Activated CD4-positive, CD25-positive, alpha-beta regulatory T cell (primary cell): ENCODE measurements at regions not wholly inside any gene's neighbourhood (a gene's known extent, or its start where the extent isn't known, plus 50 kb on each side); places are given as distances from the start of the nearest gene placed in this dataset.
"Not testable (repeated sequence)": the region's sequence is repeated elsewhere in the genome, so short reads cannot be mapped to it uniquely, and the experiment has no call there.

Experiments
- DNase-seq, 4 experiments: peaks; one replicate each; lab custom pipeline; 2025; lab: John Stamatoyannopoulos, UW

DNA sequence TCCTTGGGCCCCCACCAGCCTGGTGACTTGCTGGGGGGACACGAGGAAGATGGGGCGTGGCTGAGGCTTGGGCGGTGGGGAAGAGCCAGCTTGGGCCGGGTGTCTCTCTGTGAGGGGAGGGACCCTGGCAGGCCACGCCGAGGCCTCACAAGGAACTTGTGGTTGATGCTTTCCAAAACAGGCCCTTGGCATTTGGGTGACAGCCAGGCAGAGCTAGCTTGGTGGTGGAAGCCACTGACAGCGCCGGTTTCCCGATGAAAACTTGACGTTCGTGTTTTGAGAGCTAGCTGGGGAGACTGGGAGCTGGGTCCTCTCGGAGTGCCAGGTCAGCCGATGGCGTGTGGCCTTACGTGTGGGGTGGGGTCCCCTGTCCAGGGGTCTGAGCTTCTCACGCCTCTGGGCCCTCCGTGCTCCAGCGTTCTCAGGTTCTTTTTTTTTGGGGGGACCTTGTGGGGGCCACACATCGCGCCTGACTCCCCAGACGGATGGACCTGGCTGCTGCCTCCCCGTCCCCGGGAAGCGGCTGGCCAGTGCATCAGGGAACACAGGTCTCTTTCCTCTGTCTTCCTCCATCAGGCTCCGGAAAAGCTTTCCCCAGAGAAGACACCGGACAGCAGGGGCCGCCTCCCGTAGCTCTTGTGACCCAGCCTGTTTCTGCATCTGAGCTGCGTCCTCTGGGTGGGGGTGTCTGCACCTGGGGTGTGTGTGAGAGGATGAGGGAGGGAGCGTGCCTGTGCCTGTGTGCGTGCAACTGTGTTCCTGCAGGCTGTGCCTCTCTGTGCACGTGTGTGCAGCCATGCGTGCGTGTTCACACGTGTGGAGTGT lies 129.3 kb upstream of the LPCAT1 start:
- no peak for DNase-seq

DNA sequence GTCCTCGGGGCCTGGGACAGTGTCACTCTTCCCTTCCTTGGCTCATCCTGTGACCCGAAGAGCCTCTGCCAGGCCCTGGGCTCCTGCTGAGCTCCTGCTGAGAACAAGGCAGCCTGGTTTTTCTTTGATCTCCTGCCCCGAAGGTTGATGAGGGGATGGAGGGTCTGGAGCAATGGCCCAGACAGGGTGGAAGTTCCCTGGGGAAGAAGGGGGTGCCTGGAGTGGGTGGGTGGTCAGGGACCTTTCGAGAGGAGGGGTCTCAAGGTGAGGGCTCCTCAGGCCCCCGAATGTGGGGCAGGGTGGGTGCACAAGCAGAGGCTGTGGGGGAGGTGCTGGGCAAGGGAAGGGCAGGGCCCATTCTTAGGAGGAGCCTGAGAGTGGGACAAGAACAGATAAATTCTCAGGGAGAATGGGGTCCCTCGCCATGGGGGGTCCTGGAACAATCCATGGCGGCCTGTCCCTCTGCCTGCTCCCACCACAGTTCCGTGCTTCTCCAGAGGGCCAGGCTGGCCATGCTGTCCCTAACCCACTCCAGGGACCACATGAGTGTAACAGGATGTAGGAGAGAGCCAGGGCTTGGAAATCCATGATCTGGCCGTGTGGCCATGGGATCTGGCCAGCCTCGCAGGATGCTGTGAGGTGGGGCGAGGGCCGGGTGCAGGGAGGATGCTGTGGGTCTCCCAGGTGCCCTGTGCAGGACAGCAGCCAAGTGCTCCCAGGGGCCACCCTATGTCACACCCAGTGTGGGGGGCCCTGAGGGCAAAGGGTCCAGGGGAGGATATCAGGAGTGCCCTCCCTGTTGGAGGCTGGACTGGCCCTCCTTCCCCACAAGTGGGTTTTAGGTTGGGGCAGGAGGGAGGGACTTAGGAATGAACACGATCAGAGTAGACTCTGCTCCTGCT lies 128.5 kb upstream of the LPCAT1 start:
- DNase-seq, result no peak

DNA sequence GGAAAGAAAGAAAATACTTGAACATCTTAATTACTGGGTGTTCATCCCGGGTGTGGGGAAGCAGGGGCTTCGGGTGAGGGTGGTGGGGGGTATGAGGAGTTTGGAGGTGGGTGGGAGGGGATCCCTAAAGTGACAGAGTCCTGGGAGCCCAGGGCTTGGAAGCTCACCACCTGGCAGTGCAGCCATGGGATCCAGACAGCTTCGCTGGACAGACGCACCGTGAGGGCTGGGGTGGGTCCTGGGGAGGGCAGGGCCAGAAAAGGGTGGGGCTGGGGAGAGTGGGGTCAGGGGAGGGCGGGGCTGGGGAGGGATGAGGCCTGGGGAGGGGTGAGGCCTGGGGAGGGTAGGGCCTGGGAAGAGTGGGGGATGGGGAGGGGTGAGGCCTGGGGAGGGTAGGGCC lies 127.5 kb upstream of the LPCAT1 start:
- DNase-seq, result no peak

DNA sequence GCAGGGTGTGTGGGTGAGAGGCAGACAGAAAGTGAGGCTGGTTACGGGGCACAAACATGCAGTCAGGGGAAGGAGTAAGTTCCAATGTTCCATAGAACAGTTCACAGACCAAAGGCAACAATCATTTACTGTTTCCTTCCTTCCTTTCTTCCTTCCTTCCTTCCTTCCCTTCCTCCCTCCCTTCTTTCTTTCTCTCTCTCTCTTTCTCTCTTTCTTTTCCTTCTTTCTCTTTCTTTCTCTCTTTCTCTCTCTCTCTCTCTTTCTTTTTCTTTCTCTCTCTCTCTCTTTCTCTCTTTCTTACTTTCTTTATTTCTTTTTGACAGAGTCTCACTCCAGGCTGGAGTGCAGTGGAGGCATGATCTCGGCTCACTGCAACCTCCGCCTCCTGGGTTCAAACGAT lies 125.8 kb upstream of the LPCAT1 start:
- no peak for DNase-seq

DNA sequence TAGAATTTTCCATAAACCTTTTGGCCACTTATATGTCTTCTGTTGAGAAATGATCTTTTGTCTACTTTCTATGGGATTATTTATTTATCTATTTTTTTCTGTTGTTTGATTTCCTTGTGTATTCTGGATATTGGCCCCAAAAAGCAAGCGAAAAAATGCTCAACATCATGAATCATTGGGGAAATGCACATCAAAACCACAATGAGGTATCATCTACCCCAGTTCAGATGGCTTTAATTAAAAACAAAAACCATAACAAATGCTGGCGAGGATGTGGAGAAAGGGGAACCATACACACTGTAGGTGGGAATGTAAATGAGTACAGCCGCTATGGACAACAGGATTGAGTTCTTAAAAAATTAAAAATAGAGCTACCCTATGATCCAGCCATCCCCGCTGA lies 125.0 kb upstream of the LPCAT1 start:
- no peak for DNase-seq

DNA sequence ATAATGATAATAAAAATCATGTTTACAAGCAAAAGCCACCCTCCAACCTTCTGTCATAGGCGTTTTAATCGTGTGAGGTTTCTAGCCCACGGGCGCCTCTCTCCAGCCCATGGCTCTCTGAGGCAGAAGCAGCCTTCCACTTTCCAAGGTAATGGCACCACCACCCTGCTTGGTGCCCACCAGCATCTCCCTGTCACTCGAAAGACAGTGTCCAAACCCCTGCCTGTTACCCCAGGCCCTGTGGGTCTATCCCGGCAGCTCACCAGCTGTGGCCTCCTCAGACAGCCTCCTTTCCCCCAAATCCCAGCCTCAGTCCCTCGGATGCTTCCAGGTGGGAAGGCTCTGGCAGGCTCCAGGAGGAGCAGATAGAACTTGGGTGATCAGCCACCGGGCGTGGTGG lies 123.8 kb upstream of the LPCAT1 start:
- DNase-seq, result no peak

DNA sequence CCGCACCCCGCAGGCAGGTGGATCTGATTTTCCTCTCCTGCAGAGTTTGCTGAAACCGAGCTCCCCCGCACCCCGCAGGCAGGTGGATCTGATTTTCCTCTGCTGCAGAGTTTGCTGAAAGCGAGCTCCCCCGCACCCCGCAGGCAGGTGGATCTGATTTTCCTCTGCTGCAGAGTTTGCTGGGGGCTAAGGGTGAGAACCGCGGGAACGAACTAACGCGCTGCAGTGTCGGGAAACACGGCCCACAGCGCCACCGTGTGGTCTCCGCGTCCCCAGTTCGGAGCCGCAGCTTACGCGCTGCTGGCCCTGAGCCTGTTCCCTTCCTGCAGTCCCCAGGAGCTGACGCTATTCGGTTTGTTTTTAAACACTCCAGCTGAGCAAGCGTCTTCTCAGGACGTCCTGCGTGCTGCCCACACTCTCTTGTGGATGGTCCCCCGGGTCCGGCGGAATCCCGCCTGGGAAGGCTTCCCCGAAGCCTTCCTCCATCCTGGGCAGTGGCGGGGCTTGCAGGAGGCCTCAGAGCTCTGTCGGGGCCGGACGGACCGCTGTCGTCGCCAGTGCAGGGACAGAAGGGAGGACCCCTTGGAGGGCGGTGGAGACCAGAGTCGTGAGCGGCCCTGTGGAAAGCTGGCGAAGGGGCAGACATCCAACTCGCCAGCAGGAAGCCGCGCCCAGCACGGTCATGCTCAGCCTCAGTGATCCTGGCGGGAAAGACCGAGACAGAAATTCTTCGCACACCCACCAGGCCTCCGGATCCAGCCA lies 121.2 kb upstream of the LPCAT1 start:
- peak; percentile 57 to 70 (median 60) for DNase-seq

DNA sequence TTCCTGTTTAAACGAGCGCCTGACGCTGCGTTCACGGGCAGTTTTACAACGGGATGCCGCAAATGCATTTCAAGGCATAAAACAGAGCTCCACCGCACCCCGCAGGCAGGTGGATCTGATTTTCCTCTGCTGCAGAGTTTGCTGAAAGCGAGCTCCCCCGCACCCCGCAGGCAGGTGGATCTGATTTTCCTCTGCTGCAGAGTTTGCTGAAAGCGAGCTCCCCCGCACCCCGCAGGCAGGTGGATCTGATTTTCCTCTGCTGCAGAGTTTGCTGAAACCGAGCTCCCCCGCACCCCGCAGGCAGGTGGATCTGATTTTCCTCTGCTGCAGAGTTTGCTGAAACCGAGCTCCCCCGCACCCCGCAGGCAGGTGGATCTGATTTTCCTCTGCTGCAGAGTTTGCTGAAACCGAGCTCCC lies 120.6 kb upstream of the LPCAT1 start:
- DNase-seq, result not testable (repeated sequence)

DNA sequence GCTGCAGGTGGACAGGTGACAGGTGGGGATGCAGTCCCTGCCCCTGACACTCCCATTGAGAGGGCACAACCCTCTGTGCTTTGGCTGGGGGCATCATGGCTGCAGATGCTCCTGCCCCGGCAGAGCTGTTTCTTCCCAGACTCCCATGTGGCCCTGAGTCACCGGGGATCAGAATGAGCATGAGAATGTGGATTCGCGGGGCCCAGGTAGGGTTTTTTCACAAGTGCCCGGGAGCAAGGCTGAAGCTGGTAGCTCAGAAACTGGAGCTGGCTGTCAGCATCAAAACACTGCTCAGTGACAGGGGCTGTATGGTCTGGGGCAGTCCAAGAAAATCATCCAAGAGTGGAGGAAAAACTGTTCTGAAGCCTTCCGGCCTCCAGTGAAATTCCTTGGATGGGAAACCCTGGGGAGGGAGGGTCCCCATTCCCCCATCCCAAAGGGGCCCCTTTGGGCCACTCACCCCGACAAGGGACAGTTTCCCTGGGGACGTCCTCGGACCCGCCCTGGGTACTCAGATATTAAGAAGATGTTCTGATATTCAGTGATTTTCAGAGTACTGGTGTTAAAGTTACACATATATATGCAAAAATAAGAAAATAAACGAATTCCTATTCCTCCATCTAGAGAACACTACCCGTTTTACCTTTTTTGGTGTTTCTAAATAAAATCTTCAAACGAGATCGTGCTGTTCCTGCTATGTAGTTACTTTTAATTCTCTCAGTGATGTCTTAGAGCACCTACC lies 120.1 kb upstream of the LPCAT1 start:
- no peak for DNase-seq

DNA sequence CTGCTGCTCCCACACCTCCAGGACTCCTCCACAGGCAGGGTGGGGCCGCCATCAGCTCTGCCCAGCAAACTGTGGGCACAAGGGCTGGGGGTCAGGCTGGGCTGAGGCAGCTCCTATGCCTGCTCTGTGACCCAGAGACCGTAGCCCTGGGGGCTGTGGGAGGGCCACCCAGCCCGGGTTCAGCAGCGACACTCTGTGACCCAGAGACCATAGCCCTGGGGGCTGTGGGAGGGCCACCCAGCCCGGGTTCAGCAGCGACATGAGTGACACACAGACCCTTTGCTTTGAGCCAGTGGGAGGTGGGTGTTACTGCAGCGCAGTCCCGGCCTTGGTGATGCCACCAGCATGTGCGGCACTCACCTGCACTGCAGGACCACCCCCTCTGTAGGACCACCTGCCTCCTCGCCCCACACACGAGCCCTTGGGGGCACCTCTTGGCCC lies 118.9 kb upstream of the LPCAT1 start:
- no peak for DNase-seq

DNA sequence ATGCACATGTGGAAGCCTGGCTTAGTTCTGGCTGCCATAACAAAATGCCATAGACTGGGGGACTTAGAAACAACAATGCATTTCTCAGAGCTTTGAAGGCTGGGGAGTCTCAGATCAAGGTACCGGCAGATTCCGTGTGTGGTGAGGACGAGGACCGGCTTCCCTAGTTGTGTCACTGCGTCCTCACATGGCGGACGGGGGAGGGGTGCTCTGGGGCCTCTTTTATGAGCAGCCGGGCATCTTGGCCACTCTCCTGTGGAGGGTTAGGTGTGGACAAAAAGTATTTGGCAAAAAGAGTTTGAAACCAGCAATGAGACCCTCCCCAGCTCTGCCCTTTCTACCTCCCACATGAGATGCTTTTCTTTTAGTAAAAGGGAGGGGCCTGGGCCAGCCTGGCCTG lies 118.5 kb upstream of the LPCAT1 start:
- no peak for DNase-seq

DNA sequence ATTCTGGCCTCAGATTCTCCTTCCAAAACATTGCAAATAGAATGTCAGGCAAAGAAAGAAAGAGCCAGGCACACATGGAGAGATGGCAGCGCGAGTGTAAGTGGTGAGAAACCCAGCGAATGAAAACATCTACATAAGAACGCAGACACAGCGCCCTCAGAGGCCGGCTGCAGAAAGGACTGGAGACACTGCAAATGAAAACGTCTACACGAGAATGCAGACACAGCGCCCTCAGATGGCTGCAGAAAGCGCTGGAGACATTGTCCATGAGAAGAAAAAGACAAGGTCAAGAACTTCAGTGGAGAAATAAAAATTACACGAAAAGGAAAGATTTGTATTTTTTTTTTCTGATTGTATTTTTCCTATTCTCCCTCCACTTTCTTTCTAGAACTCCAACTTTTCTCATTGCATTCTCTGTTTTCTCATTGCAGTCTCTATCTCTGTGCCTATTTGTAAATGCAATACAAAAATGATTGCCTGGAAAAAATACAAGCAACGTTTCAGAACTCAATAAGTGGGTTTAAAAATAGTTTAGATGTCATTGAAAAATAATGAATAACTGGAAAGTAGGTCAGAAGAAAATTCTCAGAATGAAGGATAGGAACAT lies 117.9 kb upstream of the LPCAT1 start:
- peak; percentile 12 to 57 (median 45) for DNase-seq

DNA sequence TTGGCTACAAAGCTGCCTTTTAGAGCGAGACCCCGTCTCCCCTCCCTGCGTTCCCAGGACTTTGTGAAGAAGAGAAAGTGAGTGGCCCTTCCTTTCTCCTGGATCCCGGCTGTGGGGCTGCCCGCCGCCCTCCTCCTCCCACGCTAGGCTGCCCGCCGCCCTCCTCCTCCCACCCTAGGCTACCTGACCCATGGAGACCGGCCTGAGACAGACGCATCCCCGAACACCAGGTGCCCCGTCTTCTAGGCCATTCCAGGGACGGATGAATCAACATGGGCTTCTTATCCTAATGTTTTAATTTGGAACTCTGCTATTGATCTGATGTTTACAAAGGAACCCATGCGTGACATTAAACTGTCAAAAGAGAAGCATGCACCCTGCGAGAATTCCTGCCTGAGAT lies 117.3 kb upstream of the LPCAT1 start:
- no peak for DNase-seq

DNA sequence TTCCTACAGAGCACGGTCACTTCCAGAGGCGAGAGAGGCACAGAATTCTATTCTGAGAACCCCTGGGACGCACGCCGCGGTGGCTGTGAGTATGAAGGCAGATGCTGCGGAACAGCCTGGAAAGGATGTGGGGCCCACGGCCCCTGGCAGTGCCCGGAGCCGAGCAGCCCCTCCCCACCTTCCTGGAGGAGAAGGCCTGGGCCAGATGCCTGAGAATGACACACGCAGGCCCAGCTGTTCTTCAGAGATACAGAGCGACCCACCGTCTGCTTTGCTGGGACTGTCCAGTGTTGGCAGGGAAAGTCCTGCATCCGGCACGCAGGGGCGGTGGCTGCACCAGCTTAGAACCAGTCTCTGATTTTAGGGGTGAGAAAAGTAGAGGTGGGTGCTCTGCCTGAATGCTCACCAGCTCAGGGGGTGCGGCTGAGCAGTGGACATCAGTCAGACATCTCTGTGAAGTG lies 116.7 kb upstream of the LPCAT1 start:
- DNase-seq, result no peak

DNA sequence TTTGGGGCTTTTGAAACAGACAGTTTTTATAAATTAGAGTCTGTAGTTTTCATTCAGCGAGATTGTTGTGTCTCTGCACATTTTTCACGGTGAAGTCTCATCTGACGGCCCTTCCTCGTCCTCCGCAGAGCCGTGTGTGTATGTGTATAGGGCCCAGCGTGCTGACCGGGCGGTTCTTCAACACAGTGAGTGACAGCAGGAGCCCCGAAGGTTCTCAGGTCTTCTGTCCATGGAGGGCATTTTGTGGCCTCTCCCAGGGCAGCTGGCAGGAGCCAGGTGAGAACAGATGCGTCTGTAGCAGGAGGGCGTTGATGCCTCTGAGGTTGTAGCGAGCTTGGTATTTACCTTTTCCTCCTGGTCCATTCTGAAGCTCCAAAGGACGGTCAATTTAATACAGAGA lies 116.0 kb upstream of the LPCAT1 start:
- no peak for DNase-seq

DNA sequence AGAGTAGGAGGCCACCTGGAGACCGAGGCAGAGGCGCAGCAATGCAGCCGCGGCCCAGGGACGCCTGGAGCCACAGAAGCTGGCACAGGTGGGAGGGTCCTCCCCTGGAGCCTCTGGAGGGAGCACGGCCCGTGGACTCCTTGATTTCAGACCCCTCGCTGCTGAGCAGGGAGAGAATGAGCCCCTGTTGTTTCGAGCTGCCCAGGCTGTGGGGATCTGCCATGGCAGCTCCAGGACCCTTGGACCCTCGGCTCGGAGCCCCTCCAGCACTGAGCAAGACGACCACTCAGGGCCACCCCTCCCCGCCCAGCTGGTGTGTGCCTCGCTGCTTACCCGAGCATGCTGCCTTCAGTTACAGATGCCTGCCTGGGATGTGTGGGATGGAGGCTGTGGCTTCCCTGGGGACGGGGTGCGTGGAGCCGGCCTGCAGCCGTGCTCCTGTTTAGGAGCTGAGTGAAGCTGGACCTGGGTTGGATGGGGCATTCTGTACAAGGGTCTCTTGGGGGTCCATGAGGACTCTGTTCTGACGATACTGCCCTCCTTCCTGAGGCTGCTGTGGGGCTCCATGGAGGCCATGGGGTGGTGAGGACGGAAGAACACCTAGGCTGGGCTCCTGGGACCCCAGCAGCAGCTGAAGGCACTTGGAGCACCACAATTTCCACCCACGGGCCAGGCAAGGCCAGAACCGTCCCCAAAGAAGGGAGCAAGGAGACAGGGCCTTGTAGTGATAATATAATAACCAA lies 115.1 kb upstream of the LPCAT1 start:
- DNase-seq, result no peak

DNA sequence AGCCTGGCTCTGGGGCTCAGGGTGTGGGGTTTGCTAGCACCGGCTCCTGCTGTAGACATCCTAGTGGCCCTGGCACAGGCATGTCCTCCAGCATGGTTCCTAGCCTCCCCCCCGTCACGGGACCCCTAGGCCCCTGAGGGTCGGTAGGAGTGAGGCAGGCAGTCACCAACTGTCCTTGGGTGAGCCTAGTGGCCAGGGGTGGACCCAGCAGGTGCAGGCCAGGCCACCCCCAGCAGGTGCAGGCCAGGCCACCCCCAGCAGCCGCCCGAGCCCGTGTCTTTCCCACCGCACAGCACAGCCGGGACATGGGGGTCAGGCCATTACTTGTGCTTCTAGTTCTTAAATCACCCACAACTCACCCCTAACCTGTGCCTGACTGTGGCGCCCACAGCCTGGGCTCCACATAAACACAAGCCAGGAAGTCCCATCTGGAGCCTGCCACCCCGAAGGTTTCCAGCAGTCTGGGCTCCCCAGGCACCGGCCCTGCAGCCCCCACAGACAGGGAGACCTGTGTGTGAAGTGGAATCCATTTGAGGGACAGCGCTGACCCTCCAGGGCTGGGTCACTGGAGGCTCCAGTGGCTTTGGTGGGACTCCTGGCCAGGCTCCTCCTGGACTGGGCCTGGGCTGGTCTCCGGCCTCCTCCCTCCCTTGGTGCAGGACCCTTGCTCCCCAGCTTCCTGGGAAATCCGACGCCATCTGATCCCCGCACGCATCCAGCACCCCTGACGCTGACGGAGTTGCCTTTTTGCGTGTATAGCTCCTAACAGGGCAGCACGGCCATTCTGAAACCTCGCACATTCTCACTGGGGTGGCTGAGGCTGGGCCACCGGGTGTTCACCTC lies 114.1 kb upstream of the LPCAT1 start:
- DNase-seq, result no peak

DNA sequence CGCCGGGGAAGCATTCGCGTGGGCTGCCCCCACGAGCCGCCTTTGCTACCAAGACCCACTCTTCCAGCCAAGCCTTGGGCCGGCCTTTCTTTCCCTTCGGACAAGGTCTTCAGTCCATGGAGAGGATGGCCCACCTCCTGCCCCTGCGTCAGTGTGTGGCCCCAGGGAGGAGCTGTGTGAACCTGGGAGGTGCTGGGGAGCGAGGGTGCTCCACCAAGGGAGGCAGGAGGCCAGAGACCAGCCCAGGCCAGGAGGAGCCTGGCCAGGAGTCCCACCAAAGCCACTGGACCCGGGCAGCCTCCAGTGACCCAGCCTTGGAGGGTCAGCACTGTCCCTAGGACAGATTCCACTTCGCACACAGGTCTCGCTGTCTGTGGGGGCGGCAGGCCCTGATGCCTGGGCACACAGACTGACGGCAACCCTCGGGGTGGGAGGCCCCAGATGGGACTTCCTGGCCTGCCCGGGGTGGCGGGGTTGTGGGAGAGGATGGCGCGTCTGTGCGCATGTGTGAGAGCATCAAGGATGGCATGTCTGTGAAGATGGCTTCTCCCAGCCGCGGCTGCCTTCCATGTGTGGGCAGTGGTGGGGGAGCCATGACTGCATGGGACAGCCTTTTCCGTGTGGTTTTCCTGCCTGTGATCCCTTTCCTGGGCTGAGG lies 113.3 kb upstream of the LPCAT1 start:
- DNase-seq, result no peak
